Endodermal cell (in vitro differentiated cells): ENCODE measurements at regions not wholly inside any gene's neighbourhood (a gene's known extent, or its start where the extent isn't known, plus 50 kb on each side); places are given as distances from the start of the nearest gene placed in this dataset.
A peak's percentile ranks its signal among the peaks of the same experiment; 100 is the strongest.

Experiments used
- DNase-seq: peaks from one replicate; pipeline ENCODE4 v3.0.0-alpha.2; 2017
- H3K27ac ChIP-seq: 2 replicates; pipeline ENCODE4 v1.5.1; 2013; ENCODE audit warnings: mild to moderate bottlenecking, low read depth, low read length, moderate library complexity
- H3K27me3 ChIP-seq: 2 replicates; pipeline ENCODE4 v1.6.1; 2013; ENCODE audit warnings: mild to moderate bottlenecking, low read length, moderate library complexity; ENCODE audit not compliant: insufficient read depth, control insufficient read depth, poor library complexity, severe bottlenecking
- H3K36me3 ChIP-seq: 2 replicates; pipeline ENCODE4 v1.7.0; 2013; ENCODE audit warnings: mild to moderate bottlenecking, low read length, moderate library complexity; ENCODE audit not compliant: control insufficient read depth, insufficient read depth
- H3K4me1 ChIP-seq: one replicate; pipeline ENCODE4 v1.7.0; 2013; ENCODE audit warnings: low read length; ENCODE audit not compliant: control insufficient read depth, insufficient read depth
- H3K4me3 ChIP-seq: 2 replicates; pipeline ENCODE4 v1.5.1; 2013; ENCODE audit warnings: mild to moderate bottlenecking, low read length, moderate library complexity
- H3K9ac ChIP-seq: 2 replicates; pipeline ENCODE4 v1.6.1; 2013; ENCODE audit warnings: mild to moderate bottlenecking, low read length, moderate library complexity; ENCODE audit not compliant: poor library complexity, severe bottlenecking; ENCODE audit errors: extremely low read depth
- H3K9me3 ChIP-seq: 2 replicates; pipeline ENCODE4 v1.6.1; 2013; ENCODE audit warnings: mild to moderate bottlenecking, low read length, moderate library complexity; ENCODE audit not compliant: control insufficient read depth
- H3K27ac Mint-ChIP-seq: 2 replicates; pipeline ENCODE4 v1.8.0; 2020; ENCODE audit warnings: mixed read lengths
- H3K27me3 Mint-ChIP-seq: 2 replicates; pipeline ENCODE4 v1.8.0; 2021; ENCODE audit warnings: mild to moderate bottlenecking, mixed read lengths; ENCODE audit not compliant: insufficient read depth
- H3K36me3 Mint-ChIP-seq: 2 replicates; pipeline ENCODE4 v1.8.0; 2020; ENCODE audit warnings: low read depth, mixed read lengths
- H3K4me1 Mint-ChIP-seq: 2 replicates; pipeline ENCODE4 v1.8.0; 2020; ENCODE audit warnings: mixed read lengths
- H3K4me3 Mint-ChIP-seq: 2 replicates; pipeline ENCODE4 v1.8.0; 2020; ENCODE audit warnings: mild to moderate bottlenecking, moderate library complexity, mixed read lengths
- H3K9me3 Mint-ChIP-seq: 2 replicates; pipeline ENCODE4 v1.8.0; 2020; ENCODE audit warnings: mild to moderate bottlenecking, mixed read lengths
- CTCF ChIP-seq: fragments of 200-600 bp; sonication (generic); conservative IDR thresholded peaks from 2 replicates; pipeline ENCODE4 v1.5.0; 2021; ENCODE audit warnings: antibody characterized with exemption, mild to moderate bottlenecking
- WGBS, 2 experiments: methylation state at CpG; one replicate each; pipeline versions ENCODE4 v1.1.5 to v1.1.7; 2013; ENCODE audit warnings: missing lambda C conversion rate in 2 of 2, mixed read lengths in 1 of 2; ENCODE audit not compliant: insufficient coverage in 1 of 2, insufficient read length in 1 of 2; 5-methylcytosine and 5-hydroxymethylcytosine counted together

- H3K27ac Mint-ChIP-seq, result no peak overlapping the region
- H3K27me3 Mint-ChIP-seq, result peaks cover 8% of the 10 kb centered on the region
- no peak overlapping the region for H3K9ac ChIP-seq
- H3K4me3 ChIP-seq, result no peak overlapping the region
- DNase-seq, result no peak
- H3K27me3 ChIP-seq, result no peaks in the 10 kb centered on the region
- peaks cover 10% of the 10 kb centered on the region for H3K4me1 Mint-ChIP-seq
- H3K4me1 ChIP-seq, result peaks cover 8% of the 10 kb centered on the region
- no peak overlapping the region for H3K27ac ChIP-seq
- H3K9me3 Mint-ChIP-seq, result no peaks in the 10 kb centered on the region
- no peaks in the 10 kb centered on the region for H3K9me3 ChIP-seq
- TF ChIP-seq CTCF, result peak; percentile 68
- no peak overlapping the region for H3K4me3 Mint-ChIP-seq
- 72 to 75% methylated on average over 2 of the region's 2 CpGs for whole genome bisulfite sequencing, 2 experiments
- H3K36me3 Mint-ChIP-seq, result no peaks in the 10 kb centered on the region
- H3K36me3 ChIP-seq, result no peaks in the 10 kb centered on the region
These were observed 113.9 kb upstream of the PROKR2 start for GRCh38 chr20:5430670-5431069.

GRCh38 chr20:5426026-5426425 lies 109.3 kb upstream of the PROKR2 start:
- Mint-ChIP-seq H3K9me3 (peaks cover 9% of the 10 kb centered on the region), H3K27me3 (peaks cover 13% of the 10 kb centered on the region), H3K4me1 (no peaks in the 10 kb centered on the region), H3K27ac (no peak overlapping the region), H3K36me3 (no peaks in the 10 kb centered on the region), H3K4me3 (no peak overlapping the region)
- Histone ChIP-seq H3K9me3 (no peaks in the 10 kb centered on the region), H3K4me3 (no peak overlapping the region), H3K36me3 (no peaks in the 10 kb centered on the region), H3K4me1 (no peaks in the 10 kb centered on the region), H3K9ac (no peak overlapping the region), H3K27me3 (no peaks in the 10 kb centered on the region), H3K27ac (no peak overlapping the region)
- no peak for DNase-seq
- 89 to 100% methylated on average over 1 to 4 of the region's 4 CpGs for WGBS, 2 experiments
- TF ChIP-seq CTCF, result no peak

- Histone ChIP-seq H3K9me3 (no peaks in the 10 kb centered on the region), H3K27me3 (no peaks in the 10 kb centered on the region), H3K36me3 (no peaks in the 10 kb centered on the region), H3K9ac (no peak overlapping the region), H3K4me1 (no peaks in the 10 kb centered on the region), H3K4me3 (no peak overlapping the region), H3K27ac (no peak overlapping the region)
- DNase-seq, result no peak
- Mint-ChIP-seq H3K27ac (no peak overlapping the region), H3K9me3 (peaks cover 3% of the 10 kb centered on the region), H3K36me3 (no peaks in the 10 kb centered on the region), H3K4me3 (no peak overlapping the region), H3K27me3 (peaks cover 14% of the 10 kb centered on the region), H3K4me1 (peaks cover 6% of the 10 kb centered on the region)
- TF ChIP-seq CTCF, result no peak
- 84 to 95% methylated on average over 3 to 5 of the region's 5 CpGs for WGBS, 2 experiments
These were observed 99.3 kb upstream of the PROKR2 start for GRCh38 chr20:5416086-5416485.
